K562 (cell line): ENCODE measurements at regions not wholly inside any gene's neighbourhood (a gene's known extent, or its start where the extent isn't known, plus 50 kb on each side); places are given as distances from the start of the nearest gene placed in this dataset.

Source experiments
- CHD1 ChIP-seq: fragments of 200-600 bp; sonication (generic); IDR thresholded peaks from one replicate; pipeline ENCODE4 v1.6.1; 2012; ENCODE audit warnings: mild to moderate bottlenecking, moderate library complexity, low read length, inconsistent platforms
- CHD2 ChIP-seq: IDR thresholded peaks from 2 replicates; pipeline ENCODE4 v1.6.1; 2011; ENCODE audit warnings: low read depth, low read length
- PCBP2 ChIP-seq: fragments of 200-400 bp; formaldehyde crosslinking; IDR thresholded peaks from 2 replicates; pipeline ENCODE4 v1.6.1; 2018; ENCODE audit warnings: low read length, low read depth, mild to moderate bottlenecking, moderate library complexity; ENCODE audit not compliant: poor library complexity, severe bottlenecking
- SIN3A ChIP-seq, 2 experiments: fragments of 150-350 bp in 1 of 2; IDR thresholded peaks; 2 replicates each; pipeline ENCODE4 v1.6.1; 2011 to 2016; ENCODE audit warnings: borderline replicate concordance in 2 of 2, low read depth in 2 of 2, low read length in 2 of 2, mild to moderate bottlenecking in 2 of 2, moderate library complexity in 2 of 2; ENCODE audit not compliant: control insufficient read depth in 1 of 2
- SIRT6 ChIP-seq: IDR thresholded peaks from one replicate; pipeline ENCODE4 v1.6.1; 2012; ENCODE audit warnings: low read depth, mild to moderate bottlenecking, control low read depth, inconsistent platforms, low read length, moderate library complexity
- SMAD4 ChIP-seq: fragments of 250-450 bp; sonication (Bioruptor Pico); conservative IDR thresholded peaks from 2 replicates; pipeline ENCODE4 v1.8.0; 2021; ENCODE audit warnings: inconsistent platforms, mild to moderate bottlenecking, moderate library complexity
- ZC3H4 ChIP-seq: sonication (generic); formaldehyde crosslinking; IDR thresholded peaks from 2 replicates; pipeline ENCODE4 v1.9.0; 2021; ENCODE audit warnings: missing genetic modification reagents, borderline replicate concordance
- ZFPM2 ChIP-seq: fragments of 250-450 bp; sonication (Bioruptor Pico); IDR thresholded peaks from 2 replicates; pipeline ENCODE4 v1.5.1; 2022; ENCODE audit warnings: mild to moderate bottlenecking
- ZNF121 ChIP-seq: sonication (generic); formaldehyde crosslinking; conservative IDR thresholded peaks from 2 replicates; pipeline ENCODE4 v1.8.0; 2022; ENCODE audit warnings: missing genetic modification reagents
- ZNF239 ChIP-seq: fragments of 250-450 bp; sonication (Bioruptor Pico); IDR thresholded peaks from 2 replicates; pipeline ENCODE4 v1.4.0; 2020; ENCODE audit warnings: mild to moderate bottlenecking
- ZSCAN32 ChIP-seq: fragments of 450-650 bp; formaldehyde crosslinking; IDR thresholded peaks from 2 replicates; pipeline ENCODE4 v1.4.0; 2020; ENCODE audit warnings: mild to moderate bottlenecking, moderate library complexity
- TF ChIP-seq, protein P1 (sequence below): fragments of 250-450 bp; sonication (Bioruptor Pico); IDR thresholded peaks from 2 replicates; pipeline ENCODE4 v1.9.0; 2021; ENCODE audit warnings: mild to moderate bottlenecking
- TF ChIP-seq, protein P2 (sequence below): sonication (generic); formaldehyde crosslinking; IDR thresholded peaks from 2 replicates; pipeline ENCODE4 v1.8.0; 2022; ENCODE audit warnings: missing genetic modification reagents, mild to moderate bottlenecking, borderline replicate concordance
- TF ChIP-seq, protein P3 (sequence below): fragments of 450-650 bp; formaldehyde crosslinking; IDR thresholded peaks from 2 replicates; pipeline ENCODE4 v1.4.0; 2022; ENCODE audit warnings: missing genetic modification characterization
- TF ChIP-seq, protein P4 (sequence below): fragments of 250-450 bp; sonication (Bioruptor Pico); IDR thresholded peaks from 2 replicates; pipeline ENCODE4 v1.9.0; 2021; ENCODE audit warnings: mild to moderate bottlenecking, inconsistent platforms

DNA sequence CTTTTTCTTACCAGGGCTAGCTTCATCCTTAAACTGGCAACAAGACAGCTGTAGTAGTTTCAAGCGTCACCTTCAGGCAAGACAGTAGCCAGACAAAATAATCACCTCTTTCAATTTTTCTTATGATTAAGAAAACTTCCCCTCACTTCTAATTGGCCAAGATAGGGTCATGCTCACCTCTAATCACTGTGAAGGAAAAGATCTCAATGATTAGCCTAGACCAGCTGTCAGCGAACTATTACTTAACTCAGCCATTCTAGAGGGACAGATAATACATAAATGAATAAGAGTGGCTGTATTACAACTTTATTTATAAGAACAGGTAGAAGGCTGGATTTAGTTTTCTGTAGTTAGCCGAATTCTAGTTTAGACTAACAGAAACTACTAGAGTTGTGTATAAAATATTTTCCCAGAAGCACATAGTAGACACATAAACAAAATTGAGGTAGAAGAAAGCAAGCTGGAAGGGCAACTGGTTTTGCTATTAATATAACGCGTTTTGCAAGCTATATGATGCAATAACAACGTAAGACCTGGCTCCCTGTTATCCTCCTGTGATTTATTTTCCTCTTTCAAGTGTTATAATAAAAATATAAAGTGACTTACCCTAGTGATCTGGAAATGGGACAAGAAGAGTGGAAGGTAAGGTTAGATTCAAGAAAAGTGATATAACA lies 64.3 kb downstream of the ELAPOR2 start (continued):
- TF ChIP-seq SIRT6 = no peak
- TF ChIP-seq, protein P1, sequence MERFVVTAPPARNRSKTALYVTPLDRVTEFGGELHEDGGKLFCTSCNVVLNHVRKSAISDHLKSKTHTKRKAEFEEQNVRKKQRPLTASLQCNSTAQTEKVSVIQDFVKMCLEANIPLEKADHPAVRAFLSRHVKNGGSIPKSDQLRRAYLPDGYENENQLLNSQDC (CRISPR knock-in tag) = no peak
- TF ChIP-seq PCBP2 = no peak
- peak; percentile 63; the same call in 1 of the 2 replicates for TF ChIP-seq ZSCAN32 (CRISPR knock-in tag)
- TF ChIP-seq, protein P2, sequence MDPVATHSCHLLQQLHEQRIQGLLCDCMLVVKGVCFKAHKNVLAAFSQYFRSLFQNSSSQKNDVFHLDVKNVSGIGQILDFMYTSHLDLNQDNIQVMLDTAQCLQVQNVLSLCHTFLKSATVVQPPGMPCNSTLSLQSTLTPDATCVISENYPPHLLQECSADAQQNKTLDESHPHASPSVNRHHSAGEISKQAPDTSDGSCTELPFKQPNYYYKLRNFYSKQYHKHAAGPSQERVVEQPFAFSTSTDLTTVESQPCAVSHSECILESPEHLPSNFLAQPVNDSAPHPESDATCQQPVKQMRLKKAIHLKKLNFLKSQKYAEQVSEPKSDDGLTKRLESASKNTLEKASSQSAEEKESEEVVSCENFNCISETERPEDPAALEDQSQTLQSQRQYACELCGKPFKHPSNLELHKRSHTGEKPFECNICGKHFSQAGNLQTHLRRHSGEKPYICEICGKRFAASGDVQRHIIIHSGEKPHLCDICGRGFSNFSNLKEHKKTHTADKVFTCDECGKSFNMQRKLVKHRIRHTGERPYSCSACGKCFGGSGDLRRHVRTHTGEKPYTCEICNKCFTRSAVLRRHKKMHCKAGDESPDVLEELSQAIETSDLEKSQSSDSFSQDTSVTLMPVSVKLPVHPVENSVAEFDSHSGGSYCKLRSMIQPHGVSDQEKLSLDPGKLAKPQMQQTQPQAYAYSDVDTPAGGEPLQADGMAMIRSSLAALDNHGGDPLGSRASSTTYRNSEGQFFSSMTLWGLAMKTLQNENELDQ (CRISPR knock-in tag) = no peak
- TF ChIP-seq, protein P3, sequence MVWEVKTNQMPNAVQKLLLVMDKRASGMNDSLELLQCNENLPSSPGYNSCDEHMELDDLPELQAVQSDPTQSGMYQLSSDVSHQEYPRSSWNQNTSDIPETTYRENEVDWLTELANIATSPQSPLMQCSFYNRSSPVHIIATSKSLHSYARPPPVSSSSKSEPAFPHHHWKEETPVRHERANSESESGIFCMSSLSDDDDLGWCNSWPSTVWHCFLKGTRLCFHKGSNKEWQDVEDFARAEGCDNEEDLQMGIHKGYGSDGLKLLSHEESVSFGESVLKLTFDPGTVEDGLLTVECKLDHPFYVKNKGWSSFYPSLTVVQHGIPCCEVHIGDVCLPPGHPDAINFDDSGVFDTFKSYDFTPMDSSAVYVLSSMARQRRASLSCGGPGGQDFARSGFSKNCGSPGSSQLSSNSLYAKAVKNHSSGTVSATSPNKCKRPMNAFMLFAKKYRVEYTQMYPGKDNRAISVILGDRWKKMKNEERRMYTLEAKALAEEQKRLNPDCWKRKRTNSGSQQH = no peak
- no peak for TF ChIP-seq ZNF121
- TF ChIP-seq, protein P4, sequence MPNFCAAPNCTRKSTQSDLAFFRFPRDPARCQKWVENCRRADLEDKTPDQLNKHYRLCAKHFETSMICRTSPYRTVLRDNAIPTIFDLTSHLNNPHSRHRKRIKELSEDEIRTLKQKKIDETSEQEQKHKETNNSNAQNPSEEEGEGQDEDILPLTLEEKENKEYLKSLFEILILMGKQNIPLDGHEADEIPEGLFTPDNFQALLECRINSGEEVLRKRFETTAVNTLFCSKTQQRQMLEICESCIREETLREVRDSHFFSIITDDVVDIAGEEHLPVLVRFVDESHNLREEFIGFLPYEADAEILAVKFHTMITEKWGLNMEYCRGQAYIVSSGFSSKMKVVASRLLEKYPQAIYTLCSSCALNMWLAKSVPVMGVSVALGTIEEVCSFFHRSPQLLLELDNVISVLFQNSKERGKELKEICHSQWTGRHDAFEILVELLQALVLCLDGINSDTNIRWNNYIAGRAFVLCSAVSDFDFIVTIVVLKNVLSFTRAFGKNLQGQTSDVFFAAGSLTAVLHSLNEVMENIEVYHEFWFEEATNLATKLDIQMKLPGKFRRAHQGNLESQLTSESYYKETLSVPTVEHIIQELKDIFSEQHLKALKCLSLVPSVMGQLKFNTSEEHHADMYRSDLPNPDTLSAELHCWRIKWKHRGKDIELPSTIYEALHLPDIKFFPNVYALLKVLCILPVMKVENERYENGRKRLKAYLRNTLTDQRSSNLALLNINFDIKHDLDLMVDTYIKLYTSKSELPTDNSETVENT (CRISPR knock-in tag) = no peak
- no peak for TF ChIP-seq CHD1
- TF ChIP-seq ZC3H4 (CRISPR knock-in tag) = no peak
- peak; percentile 21 for TF ChIP-seq SMAD4 (CRISPR knock-in tag)
- TF ChIP-seq CHD2 = no peak
- TF ChIP-seq ZFPM2 (CRISPR knock-in tag) = no peak
- TF ChIP-seq ZNF239 (CRISPR knock-in tag) = no peak
- TF ChIP-seq SIN3A (IDR thresholded peaks at IDR 0.05; ENCODE audit: borderline replicate concordance in 2 of 2, control insufficient read depth in 1 of 2, low read depth in 2 of 2, low read length in 2 of 2) = no peak
